ENCODE measurements at regions not wholly inside any gene's neighbourhood (a gene's known extent, or its start where the extent isn't known, plus 50 kb on each side); places are given as distances from the start of the nearest gene placed in this dataset.

GRCh38 chr16:48050871-48051270 is 104.9 kb downstream of the ABCC12 start:
- TF ChIP-seq CTCF (IDR thresholded peaks at IDR 0.05), result no peak
- TF ChIP-seq POLR2A (IDR thresholded peaks at IDR 0.05), result no peak
